BJ (cell line): ENCODE measurements at regions not wholly inside any gene's neighbourhood (a gene's known extent, or its start where the extent isn't known, plus 50 kb on each side); places are given as distances from the start of the nearest gene placed in this dataset.

ENCODE experiments used
- CTCF ChIA-PET: fragments of 350-600 bp; formaldehyde crosslinking; extraction: SDS; loops from one replicate; lab custom pipeline; 2021; ENCODE audit warnings: antibody characterized with exemption, inconsistent platforms; lab: Yijun Ruan, JAX
- POLR2A ChIA-PET: fragments of 300-600 bp; sonication (Branson Sonifier 250); formaldehyde crosslinking; extraction: SDS; loops from one replicate; lab custom pipeline; 2021; ENCODE audit warnings: antibody characterized with exemption; lab: Charles Lee
- DNase-seq: peaks from one replicate; pipeline ENCODE4 v3.0.0-alpha.2; 2011; ENCODE audit warnings: low read depth
- H3K27me3 ChIP-seq: 2 replicates; pipeline ENCODE4 v1.6.0; 2011; ENCODE audit warnings: low read length; ENCODE audit not compliant: control insufficient read depth, insufficient read depth
- H3K36me3 ChIP-seq: 2 replicates; pipeline ENCODE4 v1.5.1; 2011; ENCODE audit warnings: low read length; ENCODE audit not compliant: control insufficient read depth, insufficient read depth
- H3K4me3 ChIP-seq: 2 replicates; pipeline ENCODE4 v1.5.1; 2011; ENCODE audit warnings: low read depth, mild to moderate bottlenecking, control low read depth, low read length
- CTCF ChIP-seq: IDR thresholded peaks from 2 replicates; pipeline ENCODE4 v1.5.1; 2011; ENCODE audit warnings: low read depth, mild to moderate bottlenecking, control low read depth, inconsistent platforms, low read length, moderate library complexity; ENCODE audit not compliant: insufficient read depth

- POLR2A ChIA-PET = no interaction called here
Measured at GRCh38 chr7:35485436-35485835, 209.5 kb downstream of the HERPUD2 start.

GRCh38 chr7:35483568-35483967, 211.4 kb downstream of the HERPUD2 start:
- no peaks in the 10 kb centered on the region; the same call in 1 of the 2 replicates for H3K27me3 ChIP-seq
- no peak for TF ChIP-seq CTCF
- no peaks in the 10 kb centered on the region for H3K36me3 ChIP-seq
- ChIA-PET POLR2A (no interaction called here), CTCF (no interaction called here)
- no peak for DNase-seq
- H3K4me3 ChIP-seq = no peak overlapping the region

More at GRCh38 chr7:35485436-35485835, 209.5 kb downstream of the HERPUD2 start:
- Histone ChIP-seq H3K27me3 (no peaks in the 10 kb centered on the region; the same call in 1 of the 2 replicates), H3K36me3 (no peaks in the 10 kb centered on the region), H3K4me3 (no peak overlapping the region)
- DNase-seq = no peak
- CTCF ChIA-PET = no interaction called here
- no peak for TF ChIP-seq CTCF

DNA sequence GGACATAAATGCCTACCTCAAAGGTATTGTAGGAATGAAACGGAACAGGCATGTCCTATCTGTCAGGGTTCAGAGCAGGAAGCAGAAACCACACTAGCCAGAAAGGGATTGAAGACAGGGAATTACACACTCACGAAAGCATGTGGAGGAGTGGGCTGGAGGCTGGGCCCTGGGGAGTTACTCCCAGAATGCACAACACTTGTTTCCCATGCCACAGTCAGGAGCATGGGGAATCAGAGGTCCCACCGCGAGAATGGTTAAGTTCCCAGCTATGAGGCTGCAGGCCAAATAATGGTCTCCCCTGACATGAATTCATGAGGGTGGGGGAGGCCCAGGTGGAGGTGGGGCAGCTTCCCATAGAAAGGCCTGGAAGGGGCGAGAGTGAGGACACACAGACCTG, 212.7 kb downstream of the HERPUD2 start:
- no peak overlapping the region for H3K4me3 ChIP-seq
- POLR2A ChIA-PET = no interaction called here
- no peak for TF ChIP-seq CTCF
- DNase-seq = no peak
- CTCF ChIA-PET = interaction anchor here (1.0 kb wide), 1 partner anchor 40 kb away, joined by 3 read pairs; no protein-coding TSS in a partner anchor
- no peaks in the 10 kb centered on the region; the same call in 1 of the 2 replicates for H3K27me3 ChIP-seq
- no peaks in the 10 kb centered on the region for H3K36me3 ChIP-seq

DNA sequence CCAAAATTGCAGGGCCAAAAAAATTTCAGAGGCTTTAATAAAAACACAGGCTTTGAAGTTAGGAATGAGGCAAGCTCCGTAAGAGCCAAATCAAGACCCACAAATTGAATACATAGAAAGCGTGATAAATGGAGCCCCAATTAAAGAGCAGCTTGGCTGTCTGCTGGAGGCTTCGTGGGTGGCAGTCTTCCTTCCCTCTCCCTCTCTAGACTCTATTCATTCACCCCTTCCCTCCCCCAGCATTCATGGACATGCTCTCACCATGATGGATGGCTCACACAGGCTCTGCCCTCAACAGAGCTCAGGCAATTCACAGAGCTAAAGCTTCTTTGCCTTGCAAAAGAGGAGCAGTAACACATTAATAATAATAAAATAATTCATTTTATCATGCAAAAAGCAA, 214.1 kb downstream of the HERPUD2 start:
- POLR2A ChIA-PET = no interaction called here
- CTCF ChIA-PET = no interaction called here

GRCh38 chr7:35477609-35478008, 217.3 kb downstream of the HERPUD2 start:
- ChIA-PET CTCF (no interaction called here), POLR2A (no interaction called here)
- TF ChIP-seq CTCF = no peak
- no peak for DNase-seq
- H3K36me3 ChIP-seq = no peaks in the 10 kb centered on the region
- H3K4me3 ChIP-seq = no peak overlapping the region
- H3K27me3 ChIP-seq = no peaks in the 10 kb centered on the region

More for the DNA sequence above, 214.1 kb downstream of the HERPUD2 start:
- Histone ChIP-seq H3K36me3 (no peaks in the 10 kb centered on the region), H3K27me3 (no peaks in the 10 kb centered on the region; the same call in 1 of the 2 replicates), H3K4me3 (no peak overlapping the region)
- no peak for TF ChIP-seq CTCF
- no peak for DNase-seq
